Loucy (cell line): ENCODE measurements at regions not wholly inside any gene's neighbourhood (a gene's known extent, or its start where the extent isn't known, plus 50 kb on each side); places are given as distances from the start of the nearest gene placed in this dataset.

ENCODE experiments used
- H2AFZ ChIP-seq: fragments of 200-600 bp; sonication (generic); 2 replicates; pipeline ENCODE4 v1.6.0; 2016; ENCODE audit warnings: antibody characterized with exemption, mild to moderate bottlenecking, low read length, moderate library complexity
- H3F3A ChIP-seq: fragments of 200-600 bp; 2 replicates; pipeline ENCODE4 v1.6.0; 2016; ENCODE audit warnings: antibody characterized with exemption, low read depth, mild to moderate bottlenecking
- H3K27me3 ChIP-seq: fragments of 200-600 bp; sonication (generic); 2 replicates; pipeline ENCODE4 v1.6.1; 2014; ENCODE audit warnings: low read length, mild to moderate bottlenecking; ENCODE audit not compliant: insufficient read depth, poor library complexity, severe bottlenecking
- H3K36me3 ChIP-seq: fragments of 200-600 bp; sonication (generic); 2 replicates; pipeline ENCODE4 v1.6.1; 2016; ENCODE audit warnings: low read length; ENCODE audit not compliant: insufficient read depth
- H3K4me1 ChIP-seq: fragments of 200-600 bp; sonication (generic); 2 replicates; pipeline ENCODE4 v1.5.1; 2014; ENCODE audit warnings: low read length, mild to moderate bottlenecking; ENCODE audit not compliant: insufficient read depth, poor library complexity, severe bottlenecking
- H3K4me2 ChIP-seq: fragments of 200-600 bp; sonication (generic); 2 replicates; pipeline ENCODE4 v1.6.0; 2014; ENCODE audit warnings: antibody characterized with exemption, low read length, low read depth, mild to moderate bottlenecking; ENCODE audit not compliant: poor library complexity, severe bottlenecking
- H3K4me3 ChIP-seq: fragments of 200-600 bp; sonication (generic); 2 replicates; pipeline ENCODE4 v1.5.1; 2014; ENCODE audit warnings: low read length, mild to moderate bottlenecking, mixed read lengths; ENCODE audit not compliant: poor library complexity, severe bottlenecking
- H3K79me2 ChIP-seq: fragments of 200-600 bp; sonication (generic); 2 replicates; pipeline ENCODE4 v1.6.1; 2014; ENCODE audit warnings: low read length; ENCODE audit not compliant: insufficient read depth
- H3K9ac ChIP-seq: fragments of 200-600 bp; sonication (generic); 2 replicates; pipeline ENCODE4 v1.6.0; 2014; ENCODE audit warnings: mild to moderate bottlenecking, low read depth, low read length, moderate library complexity; ENCODE audit not compliant: poor library complexity, severe bottlenecking
- H3K9me2 ChIP-seq: fragments of 200-600 bp; sonication (generic); replicated peaks from 2 replicates; pipeline ENCODE4 v1.6.1; 2016; ENCODE audit warnings: low read depth, low read length, mixed read lengths
- H3K9me3 ChIP-seq: fragments of 200-600 bp; sonication (generic); 2 replicates; pipeline ENCODE4 v1.6.1; 2014; ENCODE audit warnings: mild to moderate bottlenecking, antibody characterized with exemption, low read length, low read depth; ENCODE audit not compliant: insufficient read depth
- H4K20me1 ChIP-seq: fragments of 200-600 bp; sonication (generic); 2 replicates; pipeline ENCODE4 v1.6.0; 2014; ENCODE audit warnings: antibody characterized with exemption, low read length, mild to moderate bottlenecking; ENCODE audit not compliant: insufficient read depth, poor library complexity, severe bottlenecking
- CTCF ChIP-seq: fragments of 200-600 bp; sonication (generic); conservative IDR thresholded peaks from 2 replicates; pipeline ENCODE4 v1.5.1; 2014; ENCODE audit warnings: mild to moderate bottlenecking, antibody characterized with exemption, low read length
- EZH2phosphoT487 ChIP-seq: fragments of 200-600 bp; IDR thresholded peaks from 2 replicates; pipeline ENCODE4 v1.6.1; 2018; ENCODE audit warnings: antibody characterized with exemption, mild to moderate bottlenecking, moderate library complexity, borderline replicate concordance

DNA sequence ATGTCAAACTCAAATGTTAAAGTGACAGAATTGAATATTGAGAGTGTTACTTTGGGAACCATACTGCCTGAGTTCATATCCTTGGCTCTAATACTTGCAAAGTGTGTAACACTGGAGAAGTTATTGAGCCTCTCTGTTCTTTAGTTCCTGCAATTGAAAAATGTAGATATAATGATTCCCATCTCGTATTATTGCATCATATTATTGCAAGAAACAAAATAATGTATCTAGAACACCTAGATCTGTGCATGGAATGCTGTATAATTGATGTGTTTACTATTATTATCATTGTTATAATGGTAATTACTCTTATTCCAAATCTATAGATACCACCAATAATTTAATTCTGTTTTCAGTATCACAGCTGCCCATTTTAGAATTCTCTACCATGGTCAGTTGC lies 310.3 kb downstream of the GABRG2 start:
- no peak for TF ChIP-seq EZH2phosphoT487
- TF ChIP-seq CTCF, result no peak
- H3K9me3 ChIP-seq, result no peaks in the 10 kb centered on the region
- H3K4me3 ChIP-seq, result no peak overlapping the region
- no peak overlapping the region for H2AFZ ChIP-seq
- H3K36me3 ChIP-seq, result no peaks in the 10 kb centered on the region
- H3K79me2 ChIP-seq, result no peaks in the 10 kb centered on the region
- H3K9me2 ChIP-seq, result no peaks in the 10 kb centered on the region
- H4K20me1 ChIP-seq, result no peaks in the 10 kb centered on the region
- H3K27me3 ChIP-seq, result no peaks in the 10 kb centered on the region
- H3K4me2 ChIP-seq, result no peak overlapping the region
- no peak overlapping the region for H3K9ac ChIP-seq
- H3F3A ChIP-seq, result no peaks in the 10 kb centered on the region
- H3K4me1 ChIP-seq, result no peaks in the 10 kb centered on the region

- Histone ChIP-seq H3K36me3 (no peaks in the 10 kb centered on the region), H3K9me2 (no peaks in the 10 kb centered on the region), H3K4me1 (no peaks in the 10 kb centered on the region), H3K27me3 (no peaks in the 10 kb centered on the region), H3F3A (no peaks in the 10 kb centered on the region), H3K4me2 (no peak overlapping the region), H3K9me3 (no peaks in the 10 kb centered on the region), H3K79me2 (no peaks in the 10 kb centered on the region), H4K20me1 (no peaks in the 10 kb centered on the region), H2AFZ (no peak overlapping the region), H3K4me3 (no peak overlapping the region), H3K9ac (no peak overlapping the region)
- TF ChIP-seq CTCF (no peak), EZH2phosphoT487 (no peak)
Observed at GRCh38 chr5:162382839-162383238, 315.3 kb downstream of the GABRG2 start.

GRCh38 chr5:162384225-162384624 lies 316.7 kb downstream of the GABRG2 start:
- Histone ChIP-seq H3K9me3 (no peaks in the 10 kb centered on the region), H3F3A (no peaks in the 10 kb centered on the region), H3K79me2 (no peaks in the 10 kb centered on the region), H3K27me3 (no peaks in the 10 kb centered on the region), H3K4me1 (no peaks in the 10 kb centered on the region), H3K9me2 (no peaks in the 10 kb centered on the region), H3K9ac (no peak overlapping the region), H3K4me2 (no peak overlapping the region), H3K36me3 (no peaks in the 10 kb centered on the region), H2AFZ (no peak overlapping the region), H3K4me3 (no peak overlapping the region), H4K20me1 (no peaks in the 10 kb centered on the region)
- no peak for TF ChIP-seq CTCF
- no peak for TF ChIP-seq EZH2phosphoT487
